ENCODE measurements at regions not wholly inside any gene's neighbourhood (a gene's known extent, or its start where the extent isn't known, plus 50 kb on each side); places are given as distances from the start of the nearest gene placed in this dataset.

DNA sequence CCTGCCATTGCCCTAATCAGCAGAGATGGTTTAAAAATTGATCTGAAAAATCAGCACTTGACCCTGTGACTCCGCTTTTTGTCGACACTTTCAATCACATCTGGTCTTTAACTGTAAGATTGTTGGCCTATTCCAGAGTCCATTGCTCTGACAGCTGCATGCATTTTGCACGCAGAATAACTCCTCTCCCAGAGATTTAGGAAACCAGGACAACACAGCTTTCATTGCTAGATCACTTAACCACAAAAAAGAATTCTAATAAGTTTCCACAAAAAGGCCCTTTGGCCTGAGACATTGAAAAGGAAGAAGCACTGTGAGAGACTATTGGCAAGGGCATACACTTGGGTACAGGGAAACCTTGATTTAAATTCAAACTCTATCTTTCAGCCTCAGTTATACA, 373.1 kb downstream of the TGFB2 start:
- CTCF ChIA-PET: no interaction called here
- Histone ChIP-seq H3K27ac (peak overlapping the region; percentile 25 to 36; a peak in 2 of 6 replicates), H3K4me3 (no peak overlapping the region), H3K4me2 (no peak overlapping the region), H3K4me1 (peaks cover 14% of the 10 kb centered on the region; the same call in 1 of the 3 replicates), H3K9me3 (no peaks in the 10 kb centered on the region)
- POLR2A ChIA-PET: no interaction called here
- TF ChIP-seq ZFP36 (IDR thresholded peaks at IDR 0.05; ENCODE audit: borderline replicate concordance, partially characterized antibody) (no peak), HMGXB4 (CRISPR knock-in tag; IDR thresholded peaks at IDR 0.05; ENCODE audit: borderline replicate concordance) (no peak), CEBPB (IDR thresholded peaks at IDR 0.05) (no peak), CBX2 (IDR thresholded peaks at IDR 0.05; ENCODE audit: borderline replicate concordance, low read depth) (no peak), BHLHE40 (IDR thresholded peaks at IDR 0.05; ENCODE audit: low read depth, low read length) (no peak), CBX8 (IDR thresholded peaks at IDR 0.05) (no peak), E2F6 (IDR thresholded peaks at IDR 0.05; ENCODE audit: borderline replicate concordance, low read depth) (no peak), EHF (CRISPR knock-in tag; IDR thresholded peaks at IDR 0.05) (no peak), EP300 (IDR thresholded peaks at IDR 0.05) (no peak)
- TF ChIP-seq, protein P1, sequence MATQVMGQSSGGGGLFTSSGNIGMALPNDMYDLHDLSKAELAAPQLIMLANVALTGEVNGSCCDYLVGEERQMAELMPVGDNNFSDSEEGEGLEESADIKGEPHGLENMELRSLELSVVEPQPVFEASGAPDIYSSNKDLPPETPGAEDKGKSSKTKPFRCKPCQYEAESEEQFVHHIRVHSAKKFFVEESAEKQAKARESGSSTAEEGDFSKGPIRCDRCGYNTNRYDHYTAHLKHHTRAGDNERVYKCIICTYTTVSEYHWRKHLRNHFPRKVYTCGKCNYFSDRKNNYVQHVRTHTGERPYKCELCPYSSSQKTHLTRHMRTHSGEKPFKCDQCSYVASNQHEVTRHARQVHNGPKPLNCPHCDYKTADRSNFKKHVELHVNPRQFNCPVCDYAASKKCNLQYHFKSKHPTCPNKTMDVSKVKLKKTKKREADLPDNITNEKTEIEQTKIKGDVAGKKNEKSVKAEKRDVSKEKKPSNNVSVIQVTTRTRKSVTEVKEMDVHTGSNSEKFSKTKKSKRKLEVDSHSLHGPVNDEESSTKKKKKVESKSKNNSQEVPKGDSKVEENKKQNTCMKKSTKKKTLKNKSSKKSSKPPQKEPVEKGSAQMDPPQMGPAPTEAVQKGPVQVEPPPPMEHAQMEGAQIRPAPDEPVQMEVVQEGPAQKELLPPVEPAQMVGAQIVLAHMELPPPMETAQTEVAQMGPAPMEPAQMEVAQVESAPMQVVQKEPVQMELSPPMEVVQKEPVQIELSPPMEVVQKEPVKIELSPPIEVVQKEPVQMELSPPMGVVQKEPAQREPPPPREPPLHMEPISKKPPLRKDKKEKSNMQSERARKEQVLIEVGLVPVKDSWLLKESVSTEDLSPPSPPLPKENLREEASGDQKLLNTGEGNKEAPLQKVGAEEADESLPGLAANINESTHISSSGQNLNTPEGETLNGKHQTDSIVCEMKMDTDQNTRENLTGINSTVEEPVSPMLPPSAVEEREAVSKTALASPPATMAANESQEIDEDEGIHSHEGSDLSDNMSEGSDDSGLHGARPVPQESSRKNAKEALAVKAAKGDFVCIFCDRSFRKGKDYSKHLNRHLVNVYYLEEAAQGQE (IDR thresholded peaks at IDR 0.05): no peak
- FAIRE-seq (no peak), ATAC-seq (no peak), DNase-seq (ENCODE audit: low read depth in 1 of 2, low spot score in 1 of 2) (no peak)
- 94% methylated on average over 3 of the region's 3 CpGs for WGBS (ENCODE audit: missing lambda C conversion rate)

DNA sequence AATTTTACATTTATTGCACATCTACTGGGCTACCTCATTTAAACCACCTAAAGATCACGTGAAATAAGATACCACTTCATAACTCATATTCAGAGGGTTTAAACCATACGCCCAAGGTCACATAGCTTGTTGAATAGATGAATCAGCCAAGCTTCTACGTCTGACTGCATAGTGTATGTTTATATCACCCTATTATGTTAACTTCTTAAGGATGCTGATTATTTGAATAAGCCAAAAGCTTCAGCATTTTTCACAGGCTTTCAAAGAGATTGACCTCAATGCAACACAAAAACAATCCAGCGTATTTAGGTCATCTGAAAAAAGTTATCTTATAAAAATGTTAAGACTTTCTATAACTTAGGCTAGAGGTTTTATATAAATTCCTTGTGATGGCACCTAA, 373.8 kb downstream of the TGFB2 start:
- FAIRE-seq (peak; percentile 46), DNase-seq (ENCODE audit: low read depth in 1 of 2, low spot score in 1 of 2) (peak in 1 of 2 experiments; percentile 40), ATAC-seq (no peak)
- ChIA-PET POLR2A (no interaction called here), CTCF (interaction anchor here (0.6 kb wide), 1 partner anchor 23 kb away, joined by 3 read pairs; no protein-coding TSS in a partner anchor)
- no peak overlapping the region for H3K4me2 ChIP-seq
- TF ChIP-seq CHD4 (IDR thresholded peaks at IDR 0.05; ENCODE audit: borderline replicate concordance): no peak
- no peak for TF ChIP-seq EP300 (IDR thresholded peaks at IDR 0.05)
- no peak for TF ChIP-seq HDAC2 (IDR thresholded peaks at IDR 0.05)
- no peak for TF ChIP-seq FOSB (CRISPR knock-in tag; IDR thresholded peaks at IDR 0.05)
- no peak for TF ChIP-seq MAZ (IDR thresholded peaks at IDR 0.05; ENCODE audit: borderline replicate concordance, low read depth, low read length)
- TF ChIP-seq ZSCAN20 (CRISPR knock-in tag; IDR thresholded peaks at IDR 0.05): no peak
- TF ChIP-seq FOSL2 (IDR thresholded peaks at IDR 0.05): no peak
- TF ChIP-seq FOSL2 (CRISPR knock-in tag; IDR thresholded peaks at IDR 0.05): peak; percentile 13; the same call in 1 of the 2 replicates
- no peak for TF ChIP-seq NPAS2 (CRISPR knock-in tag; IDR thresholded peaks at IDR 0.05; ENCODE audit: borderline replicate concordance)
- TF ChIP-seq CEBPB (IDR thresholded peaks at IDR 0.05): no peak
- 64% methylated on average over 4 of the region's 4 CpGs for whole genome bisulfite sequencing (ENCODE audit: missing lambda C conversion rate)
- peak overlapping the region in 1 of 2 experiments; percentile 42; a peak in 2 of 6 replicates for H3K27ac ChIP-seq
- H3K4me3 ChIP-seq: no peak overlapping the region
- peaks cover 14% of the 10 kb centered on the region; the same call in 1 of the 3 replicates for H3K4me1 ChIP-seq
- no peaks in the 10 kb centered on the region for H3K9me3 ChIP-seq
